ENCODE measurements at regions not wholly inside any gene's neighbourhood (a gene's known extent, or its start where the extent isn't known, plus 50 kb on each side); places are given as distances from the start of the nearest gene placed in this dataset.

DNA sequence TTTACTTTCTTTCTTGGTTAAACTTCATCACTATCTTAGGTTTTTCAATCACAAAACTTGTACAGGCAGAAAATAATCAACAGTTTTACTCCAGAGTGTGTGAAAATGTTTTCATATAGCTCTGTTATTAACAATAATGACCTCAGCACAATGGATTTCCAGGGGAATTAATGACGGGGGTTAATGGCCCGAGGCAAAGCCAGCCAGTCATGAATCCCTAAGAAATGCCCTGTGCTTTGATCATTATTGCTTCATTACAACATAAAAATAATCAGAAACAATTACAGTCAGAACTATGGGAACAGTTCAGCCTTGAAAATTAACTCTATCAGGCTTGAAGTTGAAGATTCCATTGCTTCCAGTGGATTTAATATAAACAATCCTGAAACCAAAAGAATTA lies 875.4 kb downstream of the ROBO2 start:
- Histone ChIP-seq H3K27me3 (replicated peaks; ENCODE audit: control insufficient read depth, insufficient read depth, low read length) (no peaks in the 10 kb centered on the region), H3K4me3 (replicated peaks; ENCODE audit: low read depth, low read length) (no peak overlapping the region), H3K36me3 (ENCODE audit: control insufficient read depth, insufficient read depth, low read length) (no peaks in the 10 kb centered on the region)
- DNase-seq (ENCODE audit: extremely low read depth, insufficient read length): no peak
- TF ChIP-seq, protein P1, sequence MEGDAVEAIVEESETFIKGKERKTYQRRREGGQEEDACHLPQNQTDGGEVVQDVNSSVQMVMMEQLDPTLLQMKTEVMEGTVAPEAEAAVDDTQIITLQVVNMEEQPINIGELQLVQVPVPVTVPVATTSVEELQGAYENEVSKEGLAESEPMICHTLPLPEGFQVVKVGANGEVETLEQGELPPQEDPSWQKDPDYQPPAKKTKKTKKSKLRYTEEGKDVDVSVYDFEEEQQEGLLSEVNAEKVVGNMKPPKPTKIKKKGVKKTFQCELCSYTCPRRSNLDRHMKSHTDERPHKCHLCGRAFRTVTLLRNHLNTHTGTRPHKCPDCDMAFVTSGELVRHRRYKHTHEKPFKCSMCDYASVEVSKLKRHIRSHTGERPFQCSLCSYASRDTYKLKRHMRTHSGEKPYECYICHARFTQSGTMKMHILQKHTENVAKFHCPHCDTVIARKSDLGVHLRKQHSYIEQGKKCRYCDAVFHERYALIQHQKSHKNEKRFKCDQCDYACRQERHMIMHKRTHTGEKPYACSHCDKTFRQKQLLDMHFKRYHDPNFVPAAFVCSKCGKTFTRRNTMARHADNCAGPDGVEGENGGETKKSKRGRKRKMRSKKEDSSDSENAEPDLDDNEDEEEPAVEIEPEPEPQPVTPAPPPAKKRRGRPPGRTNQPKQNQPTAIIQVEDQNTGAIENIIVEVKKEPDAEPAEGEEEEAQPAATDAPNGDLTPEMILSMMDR (IDR thresholded peaks at IDR 0.05; ENCODE audit: insufficient read depth, low read length, poor library complexity, severe bottlenecking): no peak

DNA sequence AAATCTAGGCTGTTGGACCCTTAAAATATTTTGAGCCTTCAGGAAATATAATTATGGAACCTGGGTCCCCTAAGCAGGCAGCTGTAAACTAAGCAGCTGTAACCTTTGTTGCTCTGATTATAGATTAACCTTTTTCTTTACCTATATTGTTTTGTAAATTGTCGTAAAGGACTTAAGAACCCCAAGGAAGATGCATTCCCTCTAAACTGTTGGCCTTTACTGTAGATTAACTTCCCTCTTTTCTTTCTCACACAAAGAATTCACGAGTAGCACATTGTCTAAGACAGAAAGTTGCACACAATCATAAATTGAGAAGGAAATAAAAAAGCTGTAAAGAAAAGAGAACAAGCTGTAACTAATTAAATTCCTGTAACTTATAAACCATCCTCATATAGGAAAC lies 877.3 kb downstream of the ROBO2 start:
- DNase-seq (ENCODE audit: extremely low read depth, insufficient read length): no peak
- Histone ChIP-seq H3K36me3 (ENCODE audit: control insufficient read depth, insufficient read depth, low read length) (no peaks in the 10 kb centered on the region), H3K27me3 (replicated peaks; ENCODE audit: control insufficient read depth, insufficient read depth, low read length) (no peaks in the 10 kb centered on the region), H3K4me3 (replicated peaks; ENCODE audit: low read depth, low read length) (no peak overlapping the region)
- TF ChIP-seq, protein P1 (IDR thresholded peaks at IDR 0.05; ENCODE audit: insufficient read depth, low read length, poor library complexity, severe bottlenecking): no peak

DNA sequence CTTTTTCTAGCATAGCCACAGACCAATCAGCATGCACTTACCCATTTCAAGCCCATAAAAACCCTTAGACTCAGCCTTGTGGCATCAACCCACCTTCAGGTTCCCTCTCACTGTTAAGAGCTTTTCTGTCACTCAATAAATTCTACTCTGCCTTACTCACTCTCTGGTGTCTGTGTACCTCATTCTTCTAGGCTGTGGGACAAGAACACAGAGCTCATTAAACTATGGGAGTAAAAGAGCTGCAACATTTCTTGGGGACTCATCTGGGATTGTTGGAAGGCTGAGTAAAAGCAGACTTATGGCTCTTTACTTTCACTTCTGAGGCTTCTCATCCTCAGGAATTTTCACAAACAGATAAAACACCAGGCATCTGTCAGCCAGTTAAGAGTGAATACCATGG lies 879.3 kb downstream of the ROBO2 start:
- H3K36me3 ChIP-seq (ENCODE audit: control insufficient read depth, insufficient read depth, low read length): no peaks in the 10 kb centered on the region
- DNase-seq (ENCODE audit: extremely low read depth, insufficient read length): no peak
- no peak overlapping the region for H3K4me3 ChIP-seq (replicated peaks; ENCODE audit: low read depth, low read length)
- no peaks in the 10 kb centered on the region for H3K27me3 ChIP-seq (replicated peaks; ENCODE audit: control insufficient read depth, insufficient read depth, low read length)
- TF ChIP-seq, protein P1 (IDR thresholded peaks at IDR 0.05; ENCODE audit: insufficient read depth, low read length, poor library complexity, severe bottlenecking): no peak

DNA sequence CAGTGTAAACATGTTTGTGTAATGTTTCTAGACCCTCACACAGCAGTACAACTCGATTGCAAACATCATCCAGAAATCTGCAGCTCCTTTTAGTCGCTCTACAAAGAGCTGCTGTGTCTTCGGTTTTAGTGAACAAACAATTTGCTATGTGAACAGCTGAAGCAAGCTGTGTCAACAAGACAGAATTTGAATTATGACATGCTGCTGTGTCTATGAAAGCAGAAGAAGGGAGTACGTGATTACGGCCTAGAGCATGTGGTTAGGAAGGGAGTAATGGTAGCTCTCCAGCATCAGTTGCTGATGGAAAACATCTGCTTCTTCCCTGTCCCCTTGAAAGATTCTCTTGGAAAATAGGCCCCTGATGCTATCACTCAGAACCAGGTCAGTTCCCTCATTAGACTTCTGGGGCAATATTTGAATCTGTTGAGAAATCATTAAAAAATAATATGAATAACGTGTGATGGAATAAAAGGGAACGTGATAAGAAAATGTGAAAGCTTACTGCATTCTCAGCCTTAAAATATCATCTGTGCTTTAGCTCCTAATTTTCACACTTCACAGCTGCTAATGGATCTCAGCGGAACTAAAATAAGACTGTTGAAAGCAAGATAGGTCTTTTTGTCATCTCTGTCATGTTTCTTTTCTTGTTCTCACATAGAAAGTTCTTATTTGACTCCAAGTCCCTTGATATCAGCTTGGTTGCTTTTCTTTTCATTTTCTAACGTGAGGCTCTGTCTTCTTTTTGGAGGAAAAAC lies 891.5 kb downstream of the ROBO2 start:
- no peaks in the 10 kb centered on the region for H3K27me3 ChIP-seq (replicated peaks; ENCODE audit: control insufficient read depth, insufficient read depth, low read length)
- TF ChIP-seq, protein P1 (IDR thresholded peaks at IDR 0.05; ENCODE audit: insufficient read depth, low read length, poor library complexity, severe bottlenecking): no peak
- DNase-seq (ENCODE audit: extremely low read depth, insufficient read length): no peak
- H3K36me3 ChIP-seq (ENCODE audit: control insufficient read depth, insufficient read depth, low read length): no peaks in the 10 kb centered on the region
- H3K4me3 ChIP-seq (replicated peaks; ENCODE audit: low read depth, low read length): no peak overlapping the region

DNA sequence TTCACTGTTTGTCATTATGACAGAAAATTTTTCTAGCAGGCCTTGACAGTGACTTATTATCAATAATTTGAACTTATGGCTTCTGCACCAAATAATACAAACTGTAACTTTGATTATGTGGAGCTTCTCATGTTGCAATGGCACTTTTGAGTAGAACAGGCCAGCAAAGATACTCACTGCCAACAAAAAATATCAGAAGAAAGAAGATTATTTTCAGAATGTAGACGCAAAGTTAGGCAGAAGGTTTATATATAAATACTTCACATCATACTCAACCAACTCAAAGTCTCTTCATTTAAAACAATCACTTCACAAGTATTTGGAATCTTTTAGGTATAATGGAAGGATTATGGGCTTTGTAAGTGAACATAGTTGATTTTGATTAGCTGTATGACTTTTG lies 893.0 kb downstream of the ROBO2 start:
- H3K4me3 ChIP-seq (replicated peaks; ENCODE audit: low read depth, low read length): no peak overlapping the region
- TF ChIP-seq, protein P1 (IDR thresholded peaks at IDR 0.05; ENCODE audit: insufficient read depth, low read length, poor library complexity, severe bottlenecking): no peak
- no peaks in the 10 kb centered on the region for H3K36me3 ChIP-seq (ENCODE audit: control insufficient read depth, insufficient read depth, low read length)
- no peak for DNase-seq (ENCODE audit: extremely low read depth, insufficient read length)
- no peaks in the 10 kb centered on the region for H3K27me3 ChIP-seq (replicated peaks; ENCODE audit: control insufficient read depth, insufficient read depth, low read length)

DNA sequence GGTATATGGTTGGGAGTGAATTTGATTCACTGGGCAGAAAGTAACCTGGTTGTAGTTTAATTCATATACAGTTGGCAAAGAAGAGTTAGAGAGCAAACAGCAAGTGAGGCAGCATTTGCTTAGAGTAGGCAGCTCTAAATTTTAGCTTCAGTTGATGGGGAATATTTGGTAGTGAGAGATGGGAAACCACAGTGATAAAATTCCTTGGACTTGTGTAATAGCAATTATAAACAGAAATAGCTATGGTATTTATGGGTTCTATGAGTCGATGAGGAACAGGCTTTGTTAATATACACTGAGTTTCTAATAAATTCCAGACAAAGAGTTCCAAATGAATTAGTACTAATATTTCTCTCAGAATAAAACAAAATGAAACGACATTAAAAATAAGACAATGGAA lies 894.0 kb downstream of the ROBO2 start:
- TF ChIP-seq, protein P1 (IDR thresholded peaks at IDR 0.05; ENCODE audit: insufficient read depth, low read length, poor library complexity, severe bottlenecking): no peak
- DNase-seq (ENCODE audit: extremely low read depth, insufficient read length): no peak
- Histone ChIP-seq H3K36me3 (ENCODE audit: control insufficient read depth, insufficient read depth, low read length) (no peaks in the 10 kb centered on the region), H3K4me3 (replicated peaks; ENCODE audit: low read depth, low read length) (no peak overlapping the region), H3K27me3 (replicated peaks; ENCODE audit: control insufficient read depth, insufficient read depth, low read length) (no peaks in the 10 kb centered on the region)

Data from GM06990 (cell line).